ENCODE measurements at regions not wholly inside any gene's neighbourhood (a gene's known extent, or its start where the extent isn't known, plus 50 kb on each side); places are given as distances from the start of the nearest gene placed in this dataset.

- Mint-ChIP-seq H3K36me3 (0 out of 2 replicates have a peak, but pooled peaks cover 5% of the 10 kb centered on the region), H3K27me3 (ENCODE audit: low read depth) (peaks cover 3% of the 10 kb centered on the region; the same call in 1 of the 2 replicates), H3K4me1 (no peaks in the 10 kb centered on the region), H3K4me3 (no peak overlapping the region), H3K9me3 (peaks cover 17% of the 10 kb centered on the region), H3K27ac (no peak overlapping the region)
- CTCF ChIA-PET = no interaction called here
- POLR2A ChIA-PET = no interaction called here
- TF ChIP-seq NR2C2 (CRISPR knock-in tag; IDR thresholded peaks at IDR 0.05) = no peak
- no peak for TF ChIP-seq ESRRA (CRISPR knock-in tag; IDR thresholded peaks at IDR 0.05; ENCODE audit: borderline replicate concordance)
- no peak for TF ChIP-seq EMX1 (CRISPR knock-in tag; IDR thresholded peaks at IDR 0.05)
- TF ChIP-seq JAZF1 (CRISPR knock-in tag; IDR thresholded peaks at IDR 0.05) = no peak
- TF ChIP-seq SMAD3 (CRISPR knock-in tag; IDR thresholded peaks at IDR 0.05; ENCODE audit: borderline replicate concordance) = no peak
- TF ChIP-seq ZMAT4 (CRISPR knock-in tag; IDR thresholded peaks at IDR 0.05) = no peak
- no peak for TF ChIP-seq ATF2 (CRISPR knock-in tag; IDR thresholded peaks at IDR 0.05; ENCODE audit: borderline replicate concordance, low read depth)
- TF ChIP-seq STAT6 (CRISPR knock-in tag; conservative IDR thresholded peaks at IDR 0.05; ENCODE audit: low read depth) = no peak
- no peak for TF ChIP-seq ZNF532 (CRISPR knock-in tag; IDR thresholded peaks at IDR 0.05; ENCODE audit: borderline replicate concordance)
- no peak for TF ChIP-seq ATF3 (CRISPR knock-in tag; conservative IDR thresholded peaks at IDR 0.05)
- TF ChIP-seq E2F1 (CRISPR knock-in tag; IDR thresholded peaks at IDR 0.05) = no peak
- no peak for TF ChIP-seq ZNF671 (CRISPR knock-in tag; IDR thresholded peaks at IDR 0.05)
- TF ChIP-seq CDX4 (CRISPR knock-in tag; IDR thresholded peaks at IDR 0.05; ENCODE audit: borderline replicate concordance) = no peak
- no peak for DNase-seq (ENCODE audit: low spot score)
- ATAC-seq = no peak
Measured at GRCh38 chr14:46499521-46499920, 152.1 kb downstream of the RPL10L start.

- no peak overlapping the region for H3K4me3 Mint-ChIP-seq
- no peak overlapping the region for H3K27ac Mint-ChIP-seq
- H3K27me3 Mint-ChIP-seq (ENCODE audit: low read depth) = peaks cover 3% of the 10 kb centered on the region; the same call in 1 of the 2 replicates
- ATAC-seq (no peak), DNase-seq (ENCODE audit: low spot score) (no peak)
- H3K36me3 Mint-ChIP-seq = 0 out of 2 replicates have a peak, but pooled peaks cover 5% of the 10 kb centered on the region
- CTCF ChIA-PET = no interaction called here
- peaks cover 28% of the 10 kb centered on the region for H3K9me3 Mint-ChIP-seq
- H3K4me1 Mint-ChIP-seq = no peaks in the 10 kb centered on the region
- POLR2A ChIA-PET = no interaction called here
- TF ChIP-seq ESRRA (CRISPR knock-in tag; IDR thresholded peaks at IDR 0.05; ENCODE audit: borderline replicate concordance) (no peak), PRDM15 (CRISPR knock-in tag; IDR thresholded peaks at IDR 0.05) (no peak), PRRX2 (CRISPR knock-in tag; IDR thresholded peaks at IDR 0.05) (no peak), ZBTB21 (CRISPR knock-in tag; IDR thresholded peaks at IDR 0.05; ENCODE audit: borderline replicate concordance) (no peak), HMGA2 (CRISPR knock-in tag; IDR thresholded peaks at IDR 0.05) (no peak), USF2 (CRISPR knock-in tag; IDR thresholded peaks at IDR 0.05) (no peak), ZNF263 (CRISPR knock-in tag; IDR thresholded peaks at IDR 0.05; ENCODE audit: low read depth) (no peak)
Measured at GRCh38 chr14:46496409-46496808, 155.2 kb downstream of the RPL10L start.
